HL-60 (cell line): ENCODE measurements at regions not wholly inside any gene's neighbourhood (a gene's known extent, or its start where the extent isn't known, plus 50 kb on each side); places are given as distances from the start of the nearest gene placed in this dataset.

Experiments used
- CTCF ChIP-seq: IDR thresholded peaks from one replicate; pipeline ENCODE4 v1.5.1; 2011; ENCODE audit warnings: low read length, control low read depth, inconsistent platforms; ENCODE audit not compliant: insufficient read depth
- GABPA ChIP-seq: IDR thresholded peaks from 2 replicates; pipeline ENCODE4 v1.6.1; 2012; ENCODE audit warnings: low read depth
- REST ChIP-seq: IDR thresholded peaks from 2 replicates; pipeline ENCODE4 v1.6.1; 2012; ENCODE audit warnings: low read depth; ENCODE audit not compliant: insufficient replicate concordance

GRCh38 chr14:88929656-88930436 lies 105.4 kb downstream of the TTC8 start:
- TF ChIP-seq GABPA (no peak), CTCF (no peak), REST (no peak)
